Activated CD8-positive, alpha-beta memory T cell treated with anti-CD3 and anti-CD28 coated beads, Interleukin-2, amount 50 U/mL, for 48 hours (primary cell): ENCODE measurements at regions not wholly inside any gene's neighbourhood (a gene's known extent, or its start where the extent isn't known, plus 50 kb on each side); places are given as distances from the start of the nearest gene placed in this dataset.
"Not testable (repeated sequence)": the region's sequence is repeated elsewhere in the genome, so short reads cannot be mapped to it uniquely, and the experiment has no call there.

Experiments used
- DNase-seq: peaks from one replicate; pipeline ENCODE4 v3.0.0-alpha.2; 2020

DNA sequence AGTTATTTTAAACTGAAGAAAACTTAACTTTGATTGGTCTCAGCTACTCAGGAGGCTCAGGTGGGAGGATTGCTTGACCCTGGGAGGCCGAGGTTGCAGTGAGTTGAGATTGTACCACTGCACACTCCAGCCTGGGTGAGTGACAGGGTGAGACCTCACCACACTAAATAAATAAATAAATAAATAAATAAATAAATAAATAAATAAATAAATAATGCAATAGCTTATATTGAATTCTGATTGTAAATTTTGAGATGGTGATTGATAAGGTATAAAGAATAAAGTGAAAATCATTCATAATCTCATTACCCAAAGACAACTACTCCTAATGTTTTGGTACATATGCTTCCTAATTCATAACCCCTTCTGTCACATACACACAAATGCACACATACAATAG lies 58.1 kb downstream of the TUBA3C start:
- no peak for DNase-seq

DNA sequence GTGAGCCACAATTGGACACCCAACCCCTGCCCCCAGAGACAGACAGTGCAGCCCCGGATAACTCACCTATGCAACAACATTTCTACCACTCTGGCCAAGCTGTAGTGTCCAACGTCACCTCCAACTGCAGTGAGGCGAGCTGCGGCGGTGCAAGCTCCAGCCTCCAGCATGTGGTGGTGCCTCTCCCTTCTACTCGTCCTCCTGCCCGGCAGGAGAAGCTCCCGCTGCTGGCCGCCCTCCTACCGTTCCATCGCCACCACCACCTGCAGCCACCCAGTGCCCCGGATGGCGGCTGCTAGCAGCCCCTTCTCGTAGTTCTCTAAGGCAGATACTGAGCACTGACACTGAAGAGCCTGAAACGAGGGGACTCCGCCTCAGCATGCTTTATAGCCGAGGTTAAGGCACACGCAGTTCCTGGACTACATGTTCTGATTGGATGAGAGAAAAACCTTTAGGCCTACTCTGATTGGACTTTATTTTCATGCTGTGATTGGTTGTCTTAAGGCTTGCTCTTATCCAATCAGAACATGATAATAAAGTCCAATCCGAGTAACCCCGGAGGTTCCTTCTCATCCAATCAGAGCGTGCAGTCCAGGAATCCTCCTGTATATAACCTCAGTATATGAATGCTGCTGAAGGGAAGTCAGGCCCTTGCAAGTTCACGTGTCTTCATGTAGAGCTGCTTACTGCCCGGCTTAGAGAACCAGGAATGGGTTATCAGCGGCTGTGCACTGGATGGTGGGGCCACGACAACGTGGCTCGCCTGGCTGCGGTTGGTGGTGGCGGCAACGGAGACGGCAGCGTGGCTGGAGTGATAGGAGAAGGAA lies 63.5 kb downstream of the TUBA3C start:
- DNase-seq, result no peak

DNA sequence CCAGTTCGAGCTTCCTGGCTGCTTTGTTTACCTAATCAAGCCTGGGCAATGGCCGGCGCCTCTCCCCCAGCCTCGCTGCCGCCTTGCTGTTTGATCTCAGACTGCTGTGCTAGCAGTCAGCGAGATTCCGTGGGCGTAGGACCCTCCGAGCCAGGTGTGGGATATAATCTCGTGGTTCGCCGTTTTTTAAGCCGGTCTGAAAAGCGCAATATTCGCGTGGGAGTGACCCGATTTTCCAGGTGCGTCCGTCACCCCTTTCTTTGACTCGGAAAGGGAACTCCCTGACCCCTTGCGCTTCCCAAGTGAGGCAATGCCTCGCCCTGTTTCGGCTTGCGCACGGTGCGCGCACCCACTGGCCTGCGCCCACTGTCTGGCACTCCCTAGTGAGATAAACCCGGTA lies 72.4 kb downstream of the TUBA3C start:
- DNase-seq, result not testable (repeated sequence)

DNA sequence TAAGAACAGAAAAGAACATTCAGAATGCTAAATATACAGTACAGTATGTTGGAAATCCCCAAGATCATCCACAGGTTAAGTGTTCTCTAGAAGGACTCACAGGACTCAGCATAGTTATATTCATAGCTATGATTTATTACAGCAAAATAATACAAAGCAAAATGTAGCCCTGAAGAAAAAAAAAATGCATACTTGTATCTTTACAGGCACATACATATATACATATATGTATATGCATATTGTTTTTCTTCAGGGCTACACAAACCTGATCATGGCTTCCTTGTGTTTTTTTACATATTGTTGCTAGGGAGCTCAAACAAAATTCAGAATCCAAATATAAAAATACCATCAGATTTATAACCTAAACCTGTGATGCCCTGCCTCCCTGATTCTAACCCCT lies 78.5 kb downstream of the TUBA3C start:
- no peak for DNase-seq

DNA sequence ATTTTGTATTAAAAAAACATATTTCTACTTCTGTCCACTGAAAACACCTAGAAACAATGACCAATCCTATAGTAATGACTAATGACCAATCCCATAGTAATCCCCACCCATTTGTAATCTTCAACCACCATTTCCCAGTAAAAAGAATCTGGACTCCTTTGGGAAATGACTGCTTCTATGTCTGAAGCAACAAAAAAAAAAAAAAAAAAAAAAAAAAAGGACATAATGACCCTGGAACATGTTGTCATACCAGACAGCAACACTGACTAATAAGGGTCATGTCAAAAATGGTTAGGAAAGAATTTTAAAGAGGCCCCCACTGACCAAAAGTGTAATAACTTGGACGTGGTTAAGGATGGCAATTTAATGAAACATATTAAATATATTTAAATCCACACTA lies 88.3 kb downstream of the TUBA3C start:
- no peak for DNase-seq

DNA sequence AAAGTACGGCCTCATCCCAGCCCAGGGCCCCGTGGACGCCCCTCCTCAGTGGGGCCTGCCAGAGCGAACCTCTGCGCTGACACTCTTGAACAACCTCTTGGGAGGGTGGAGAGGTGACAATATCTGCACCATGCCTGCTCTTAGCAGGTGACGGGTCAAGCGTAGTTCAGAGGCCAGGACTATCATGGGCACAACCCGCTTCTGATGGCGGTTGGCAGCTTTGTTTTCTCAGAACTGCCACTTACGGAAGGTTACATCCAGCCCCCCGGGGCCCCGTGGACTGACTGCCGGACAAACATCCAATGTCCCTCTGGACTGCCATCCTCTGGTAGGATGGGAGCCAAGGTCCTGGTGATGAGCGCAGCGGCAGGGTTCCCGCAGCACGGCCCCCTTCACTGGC lies 91.1 kb downstream of the TUBA3C start:
- DNase-seq, result no peak

DNA sequence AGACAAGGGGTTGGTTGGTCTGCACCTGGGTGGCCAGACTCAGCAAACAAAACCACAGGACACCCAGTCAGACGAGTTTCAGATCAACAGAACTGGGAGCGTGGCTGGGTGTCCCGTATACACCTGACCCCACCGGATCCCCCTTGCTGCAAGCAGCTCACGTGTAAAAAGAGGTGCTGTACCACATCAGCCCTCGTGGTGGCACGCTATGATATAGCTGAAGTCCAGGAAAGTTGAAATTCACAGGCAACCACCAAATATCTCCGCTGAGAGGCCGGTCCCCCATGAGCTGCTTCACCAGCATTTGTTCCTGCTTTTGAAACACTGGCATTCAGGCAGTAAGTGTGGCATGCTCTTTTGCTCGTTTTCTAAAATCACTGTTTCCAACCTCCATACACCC lies 92.3 kb downstream of the TUBA3C start:
- no peak for DNase-seq

DNA sequence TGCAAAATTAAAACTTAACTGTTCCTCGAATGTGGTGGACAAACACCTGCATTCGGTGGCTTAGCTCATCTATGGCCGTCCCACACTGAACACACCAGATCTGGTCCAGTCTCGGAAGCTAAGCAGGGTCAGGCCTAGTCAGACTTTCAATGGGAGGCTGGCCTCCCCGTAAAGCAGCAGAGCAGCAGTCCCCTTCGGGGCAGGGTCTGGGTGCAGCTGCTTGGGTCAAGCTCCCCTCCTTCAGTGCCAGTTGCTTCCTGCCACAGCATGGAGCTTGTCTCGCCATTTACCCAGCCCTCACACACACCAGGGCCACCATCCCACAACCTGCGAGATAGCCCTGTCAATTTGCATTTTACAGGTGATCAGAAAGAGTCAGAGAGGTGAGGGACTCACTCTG lies 93.2 kb downstream of the TUBA3C start:
- no peak for DNase-seq

DNA sequence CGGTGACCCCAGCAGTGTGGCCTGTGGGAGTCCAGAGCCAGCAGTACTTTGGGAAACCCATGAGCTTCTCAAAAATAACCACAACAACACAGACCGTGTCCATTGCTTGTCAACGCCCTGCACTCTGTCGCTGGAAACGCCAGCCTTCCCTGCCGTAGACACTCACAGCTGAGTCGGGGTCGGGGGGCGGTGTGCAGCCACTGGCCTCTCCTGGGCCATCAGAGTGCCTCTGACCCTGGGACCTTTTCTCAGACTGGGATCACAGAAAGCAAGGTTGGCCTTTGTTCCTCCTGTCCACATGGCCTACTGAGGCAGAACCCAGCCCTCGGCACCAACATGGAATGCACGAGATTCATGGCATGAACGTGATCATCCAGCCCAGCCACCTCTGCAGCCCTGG lies 95.7 kb downstream of the TUBA3C start:
- DNase-seq, result no peak

DNA sequence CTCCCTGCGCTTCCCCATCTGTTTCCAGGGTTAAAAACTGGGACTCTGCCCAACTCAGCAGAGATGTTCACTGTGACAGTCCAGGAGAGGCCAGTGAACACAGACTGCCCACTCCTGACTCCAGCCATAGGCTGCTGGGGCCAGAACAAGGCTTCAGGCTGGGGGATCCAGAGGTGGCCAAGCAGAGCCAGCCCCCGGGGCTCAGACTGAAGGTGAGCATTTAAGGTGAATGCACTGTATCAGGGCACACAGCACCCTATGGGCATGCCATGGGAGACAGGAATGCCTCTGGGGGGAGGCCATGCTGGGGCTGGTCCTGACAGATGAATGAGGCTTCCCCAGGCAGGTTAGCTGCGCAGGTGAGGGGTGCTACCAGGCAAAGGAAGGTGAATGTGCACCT lies 96.4 kb downstream of the TUBA3C start:
- DNase-seq, result no peak

DNA sequence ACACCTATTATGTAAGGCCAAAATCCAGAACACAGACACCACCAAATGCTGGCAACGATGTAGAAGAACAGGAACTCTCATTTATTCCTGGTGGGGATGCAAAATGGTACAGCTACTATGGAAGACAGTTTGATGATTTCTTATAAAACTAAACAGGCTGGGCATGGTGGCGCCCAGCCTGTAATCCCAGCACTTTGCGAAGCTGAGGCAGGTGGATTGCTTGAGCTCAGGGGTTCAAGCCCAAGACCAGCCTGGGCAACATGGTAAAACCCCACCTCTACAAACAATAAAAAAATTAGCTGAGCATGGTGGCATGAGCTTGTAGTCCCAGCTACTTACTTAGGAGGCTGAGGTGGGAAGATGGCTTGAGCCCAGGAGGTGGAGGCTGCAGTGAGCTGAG lies 98.3 kb downstream of the TUBA3C start:
- DNase-seq, result no peak

DNA sequence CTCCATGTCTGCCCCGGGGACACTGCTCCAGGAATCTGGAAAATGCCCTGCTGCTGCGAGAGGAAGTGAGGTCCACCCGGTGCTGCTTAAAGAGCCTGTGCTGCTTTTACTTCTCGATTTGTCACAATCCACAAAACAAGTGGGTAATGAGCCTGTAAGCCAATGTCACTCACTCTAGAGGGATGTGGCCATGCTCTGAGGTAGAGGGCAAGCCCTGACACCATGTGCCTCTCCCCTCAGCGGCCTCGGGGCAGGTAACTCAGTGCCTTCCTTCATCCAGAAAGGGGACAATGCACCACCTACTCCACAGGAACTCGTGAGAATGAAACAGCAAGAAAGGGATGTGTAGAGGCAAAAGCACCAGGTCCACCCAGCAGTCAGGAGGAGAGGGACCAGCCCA lies 106.2 kb downstream of the TUBA3C start:
- DNase-seq, result no peak

DNA sequence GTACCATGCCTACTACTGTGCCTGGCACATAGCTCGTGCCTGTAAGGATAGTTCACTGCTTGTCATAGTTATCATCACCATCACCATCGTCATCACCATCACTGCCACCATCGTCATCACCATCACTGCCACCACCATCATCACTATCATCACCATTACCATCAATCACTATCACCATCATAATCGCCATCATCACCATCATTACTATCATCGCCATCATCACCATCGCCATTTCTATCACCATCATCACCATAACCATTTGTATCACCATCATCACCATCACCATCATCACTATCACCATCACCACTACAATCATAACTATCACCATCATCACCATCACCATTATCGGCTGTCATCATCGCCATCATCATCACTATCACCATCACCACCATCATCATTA lies 107.1 kb downstream of the TUBA3C start:
- no peak for DNase-seq

DNA sequence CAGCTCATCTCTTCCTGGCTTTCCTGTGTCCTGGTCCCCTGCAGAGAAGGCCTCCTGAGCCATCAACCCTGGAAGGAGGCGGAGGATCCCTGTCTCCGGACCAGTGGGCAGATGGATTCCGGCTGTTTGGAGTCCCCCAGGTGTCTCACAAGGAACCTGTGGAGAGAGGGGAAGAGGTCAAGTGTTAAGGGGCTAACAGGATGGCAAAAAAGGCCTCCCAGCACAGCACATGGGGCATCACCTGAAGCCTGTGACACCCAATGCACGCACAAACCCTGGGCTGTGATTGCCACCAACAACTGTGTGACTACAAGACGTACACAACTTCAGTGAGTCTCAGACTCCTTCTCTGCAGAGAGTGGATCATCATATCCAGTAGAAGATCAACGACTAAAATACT lies 107.5 kb downstream of the TUBA3C start:
- DNase-seq, result not testable (repeated sequence)

DNA sequence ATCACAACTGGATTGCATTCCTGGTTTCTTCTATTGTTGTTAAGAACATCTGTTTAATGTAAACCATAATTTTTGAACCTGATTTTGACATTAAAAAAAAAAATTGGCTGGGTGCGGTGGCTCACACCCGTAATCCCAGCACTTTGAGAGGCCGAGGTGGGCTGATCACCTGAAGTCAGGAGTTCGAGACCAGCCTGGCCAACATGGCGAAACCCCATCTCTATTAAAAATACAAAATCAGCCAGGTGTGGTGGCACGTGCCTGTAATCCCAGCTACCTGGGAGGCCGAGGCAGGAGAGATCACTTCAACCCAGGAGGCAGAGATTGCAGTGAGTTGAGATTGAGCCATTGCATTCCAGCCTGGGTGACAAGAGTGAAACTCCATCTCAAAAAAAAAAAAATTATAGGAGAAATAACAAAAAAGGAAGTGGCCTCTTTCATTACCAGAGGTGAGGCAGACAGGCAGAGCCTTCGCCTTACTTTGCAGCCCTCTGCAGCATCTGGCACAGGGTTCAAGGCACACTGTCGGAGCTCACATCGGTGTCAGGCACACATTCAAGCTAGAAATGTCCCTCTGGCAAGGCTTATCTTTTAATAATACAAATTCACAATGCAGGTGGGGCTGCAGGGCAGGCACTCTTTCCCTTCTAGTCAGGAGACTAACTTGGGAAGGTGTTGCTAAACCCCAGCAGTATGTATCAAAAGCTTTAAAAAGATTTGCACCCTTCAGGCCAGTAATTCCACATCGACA lies 108.5 kb downstream of the TUBA3C start:
- not testable (repeated sequence) for DNase-seq

DNA sequence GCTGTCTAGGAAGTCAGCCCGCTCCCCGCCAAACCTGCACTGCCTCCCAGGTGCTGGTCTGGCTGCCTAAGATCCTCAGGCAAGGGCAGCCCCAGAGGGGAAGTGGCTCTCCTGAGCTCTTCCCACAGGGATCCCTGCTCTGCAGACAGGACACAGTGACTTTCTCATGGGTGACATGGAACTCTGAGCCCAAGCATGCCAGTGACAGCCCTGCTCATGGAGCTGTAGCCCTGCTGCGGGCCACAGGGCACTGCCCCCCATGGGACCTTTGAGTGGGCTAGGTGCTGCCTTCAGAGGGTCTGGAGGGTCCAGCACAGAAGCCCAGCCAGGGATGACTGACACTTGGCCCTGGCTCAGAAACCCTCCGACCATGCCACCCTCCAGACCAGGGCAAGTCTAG lies 109.1 kb downstream of the TUBA3C start:
- DNase-seq, result no peak

DNA sequence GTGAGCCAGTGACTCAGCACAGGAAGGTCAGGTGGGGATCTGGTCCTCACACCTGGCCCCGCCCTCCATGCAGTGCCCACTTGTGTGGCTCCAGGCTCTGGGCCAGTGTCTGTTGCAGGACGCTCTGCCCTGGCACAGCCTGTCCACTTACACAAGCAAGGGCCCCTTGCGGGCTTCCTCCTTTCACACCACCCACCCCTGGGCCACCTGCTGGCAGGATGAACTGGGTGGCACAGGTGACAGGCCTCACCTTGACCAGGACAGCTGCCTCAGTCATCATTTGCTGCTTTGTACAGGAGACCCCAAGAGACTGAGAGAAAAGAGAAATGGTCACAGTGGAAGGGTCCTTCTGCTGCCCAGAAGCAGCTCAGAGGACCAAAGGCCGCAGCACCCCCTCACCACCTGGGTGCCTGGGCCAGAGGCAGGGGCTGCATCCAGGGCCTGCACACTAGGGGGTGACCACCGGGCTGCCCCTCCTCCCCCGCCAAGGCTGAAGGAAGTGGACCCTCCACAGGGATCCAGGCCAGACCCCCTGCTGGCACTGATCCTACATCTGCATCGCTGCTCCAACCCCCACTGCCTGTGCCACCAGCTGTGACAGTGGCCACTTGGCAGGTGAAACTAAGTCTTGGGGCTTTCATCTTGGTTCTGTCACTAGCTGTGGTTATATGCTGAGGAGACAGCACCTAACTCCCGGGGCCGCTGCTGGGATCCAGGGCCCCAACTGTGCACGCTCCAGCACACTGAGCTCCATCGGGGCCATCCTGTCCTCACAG lies 110.3 kb downstream of the TUBA3C start:
- DNase-seq, result no peak

DNA sequence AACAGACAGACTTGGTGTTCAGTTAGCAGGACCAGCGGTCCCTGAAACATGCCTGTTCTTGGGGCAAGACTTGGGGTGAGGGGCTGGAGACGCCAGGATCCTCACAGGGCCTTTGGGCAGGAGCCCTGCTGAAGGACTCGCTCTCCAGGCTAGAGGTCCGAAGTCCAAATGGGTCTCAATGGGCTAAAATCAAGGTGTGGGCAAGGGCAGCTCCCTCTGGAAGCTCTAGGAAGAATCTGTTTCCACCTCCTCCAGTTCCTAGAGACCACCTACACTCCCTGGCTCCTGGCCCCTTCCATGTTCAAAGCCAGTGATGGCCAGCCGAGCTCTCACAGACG lies 111.3 kb downstream of the TUBA3C start:
- no peak for DNase-seq

DNA sequence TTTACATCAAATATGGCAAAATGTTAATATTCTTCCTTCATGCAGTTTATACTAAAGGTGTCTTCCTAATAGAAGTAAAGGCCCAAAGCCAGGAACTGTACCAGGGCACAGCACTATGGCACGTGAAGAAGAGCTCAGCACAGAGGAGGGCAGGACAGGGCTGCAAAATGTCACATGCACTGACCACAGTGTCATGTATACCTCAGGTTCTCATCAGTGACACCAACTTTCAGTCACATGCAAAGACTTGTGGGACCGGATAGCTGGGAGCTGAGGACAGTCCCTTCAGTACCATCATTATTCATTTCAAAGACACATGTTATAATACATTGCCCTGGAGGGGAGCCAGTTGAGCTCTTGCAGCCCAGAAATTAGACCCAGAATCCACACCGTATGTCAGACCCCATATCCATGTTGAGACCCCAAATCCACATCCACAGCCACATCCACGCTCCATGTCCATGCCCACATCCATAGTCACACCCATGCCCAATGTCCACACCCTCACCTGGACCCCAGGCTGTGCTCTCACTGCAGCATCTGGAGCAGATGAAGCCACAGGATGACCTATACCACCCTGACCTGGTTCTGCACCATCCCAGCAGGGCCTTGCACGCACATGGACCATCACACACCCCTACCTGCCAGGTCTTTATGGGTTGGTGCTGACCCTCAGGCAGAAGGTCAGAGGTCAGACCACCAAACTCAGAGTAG lies 111.8 kb downstream of the TUBA3C start:
- no peak for DNase-seq

DNA sequence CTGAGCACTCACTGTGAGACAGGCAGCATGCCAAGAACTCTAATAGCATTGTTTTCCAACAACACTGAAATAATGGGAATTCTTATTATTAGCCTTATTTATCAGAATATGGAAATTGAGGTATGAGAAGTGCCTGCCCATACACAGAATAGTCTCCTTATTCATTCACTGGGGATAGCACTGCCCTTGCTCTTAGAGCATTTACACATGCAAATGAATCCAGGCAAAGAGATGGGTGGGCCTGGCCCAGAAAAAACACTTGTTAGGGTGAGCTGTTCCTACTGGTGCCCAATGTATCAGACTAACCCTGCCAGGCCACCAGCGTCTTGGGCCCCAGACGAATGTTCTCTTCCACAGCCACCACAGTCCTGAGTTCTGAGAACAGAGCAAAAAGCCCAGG lies 112.9 kb downstream of the TUBA3C start:
- no peak for DNase-seq

DNA sequence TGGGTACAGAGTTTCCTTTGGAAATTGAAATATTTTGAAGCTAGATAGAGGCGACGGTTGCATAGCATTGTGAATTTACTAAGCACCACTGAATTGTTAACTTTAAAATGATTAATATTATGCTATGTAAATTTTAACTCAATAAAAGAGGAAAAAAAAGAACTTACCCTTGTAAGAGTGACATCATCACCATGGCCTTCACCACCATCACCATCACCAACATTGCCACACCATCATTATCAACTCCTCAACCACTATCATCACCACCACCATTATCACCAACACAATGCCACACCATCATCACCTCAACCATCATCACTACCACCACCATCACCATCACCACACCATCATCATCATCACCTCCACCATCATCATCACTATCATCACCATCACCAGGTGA lies 113.9 kb downstream of the TUBA3C start:
- DNase-seq, result no peak

DNA sequence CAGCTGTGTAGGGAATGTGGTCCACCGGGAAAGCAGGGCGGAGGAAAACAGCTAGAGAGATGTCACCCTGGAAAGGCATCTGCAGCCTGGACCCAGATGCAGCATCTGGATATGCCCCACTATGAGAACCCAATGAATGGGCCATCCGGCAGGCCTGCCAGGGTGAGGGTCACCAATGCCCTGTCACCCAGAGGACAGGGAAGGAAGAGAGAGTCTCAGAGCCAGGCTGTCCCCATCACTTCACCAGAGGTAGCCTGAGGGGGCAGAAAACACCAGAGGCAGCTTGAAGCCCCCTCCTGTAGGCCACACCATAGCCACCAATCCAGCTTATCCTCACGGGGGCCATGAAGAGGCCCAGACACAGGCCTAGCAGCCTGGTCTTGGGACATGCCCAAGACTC lies 118.8 kb downstream of the TUBA3C start:
- no peak for DNase-seq

DNA sequence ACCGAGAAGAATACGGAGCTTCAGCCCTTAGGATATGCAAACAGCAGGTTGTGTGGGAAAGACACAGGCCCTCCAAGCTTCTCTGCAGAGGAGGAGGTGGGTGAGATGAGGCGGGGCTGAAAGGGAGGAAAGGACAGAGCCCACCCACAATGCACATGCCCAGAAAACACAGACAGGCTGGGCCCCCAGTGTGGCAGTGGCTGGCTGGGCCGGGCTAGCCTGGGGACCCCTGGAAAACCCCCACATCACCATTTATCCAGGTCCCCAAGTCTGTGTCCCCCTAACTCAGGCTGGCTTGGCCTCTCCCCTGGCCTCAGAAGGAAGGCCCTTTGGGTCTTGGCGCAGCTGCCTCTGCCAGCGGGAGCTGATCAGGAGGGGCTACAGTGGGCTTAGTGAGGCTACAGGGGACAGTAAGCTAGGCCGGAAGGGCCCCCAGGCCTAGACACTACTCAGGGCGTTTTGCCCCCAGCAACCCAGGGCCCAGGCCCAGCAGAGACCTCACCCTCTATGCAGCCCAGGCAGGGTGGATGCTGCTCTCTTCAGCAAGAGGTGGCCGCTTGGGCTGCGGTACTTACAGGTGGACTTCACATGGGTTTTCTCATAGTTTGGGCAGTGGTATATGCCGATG lies 119.5 kb downstream of the TUBA3C start:
- no peak for DNase-seq
